BJ (cell line): ENCODE measurements at regions not wholly inside any gene's neighbourhood (a gene's known extent, or its start where the extent isn't known, plus 50 kb on each side); places are given as distances from the start of the nearest gene placed in this dataset.

ENCODE experiments used
- CTCF ChIA-PET: fragments of 350-600 bp; formaldehyde crosslinking; extraction: SDS; loops from one replicate; lab custom pipeline; 2021; ENCODE audit warnings: antibody characterized with exemption, inconsistent platforms; lab: Yijun Ruan, JAX
- POLR2A ChIA-PET: fragments of 300-600 bp; sonication (Branson Sonifier 250); formaldehyde crosslinking; extraction: SDS; loops from one replicate; lab custom pipeline; 2021; ENCODE audit warnings: antibody characterized with exemption; lab: Charles Lee
- DNase-seq: peaks from one replicate; pipeline ENCODE4 v3.0.0-alpha.2; 2011; ENCODE audit warnings: low read depth
- H3K27me3 ChIP-seq: 2 replicates; pipeline ENCODE4 v1.6.0; 2011; ENCODE audit warnings: low read length; ENCODE audit not compliant: control insufficient read depth, insufficient read depth
- H3K36me3 ChIP-seq: 2 replicates; pipeline ENCODE4 v1.5.1; 2011; ENCODE audit warnings: low read length; ENCODE audit not compliant: control insufficient read depth, insufficient read depth
- H3K4me3 ChIP-seq: 2 replicates; pipeline ENCODE4 v1.5.1; 2011; ENCODE audit warnings: low read depth, mild to moderate bottlenecking, control low read depth, low read length
- CTCF ChIP-seq: IDR thresholded peaks from 2 replicates; pipeline ENCODE4 v1.5.1; 2011; ENCODE audit warnings: low read depth, mild to moderate bottlenecking, control low read depth, inconsistent platforms, low read length, moderate library complexity; ENCODE audit not compliant: insufficient read depth

DNA sequence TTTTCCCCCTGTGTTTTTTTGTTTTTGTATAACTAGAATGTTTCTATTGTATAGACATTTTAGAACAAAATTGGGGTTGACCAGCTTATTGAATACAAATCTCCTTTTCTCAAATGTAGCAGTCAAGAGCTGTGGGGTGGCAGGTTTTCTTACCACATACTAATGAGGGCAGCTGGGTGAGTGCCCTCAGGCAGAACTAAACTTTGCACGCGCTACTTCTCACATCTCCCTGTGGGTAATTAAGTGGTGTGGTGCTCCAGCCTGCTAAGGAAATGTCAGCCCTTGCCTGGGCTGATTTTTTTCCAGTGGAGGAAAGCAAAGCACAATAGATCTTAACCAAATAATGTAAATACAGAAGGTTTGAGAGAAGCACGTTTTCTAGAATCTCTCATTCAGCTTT, 717.6 kb upstream of the TENM3 start:
- Histone ChIP-seq H3K27me3 (no peaks in the 10 kb centered on the region), H3K36me3 (no peaks in the 10 kb centered on the region), H3K4me3 (no peak overlapping the region)
- DNase-seq, result no peak
- TF ChIP-seq CTCF, result no peak
- ChIA-PET POLR2A (no interaction called here), CTCF (no interaction called here)

DNA sequence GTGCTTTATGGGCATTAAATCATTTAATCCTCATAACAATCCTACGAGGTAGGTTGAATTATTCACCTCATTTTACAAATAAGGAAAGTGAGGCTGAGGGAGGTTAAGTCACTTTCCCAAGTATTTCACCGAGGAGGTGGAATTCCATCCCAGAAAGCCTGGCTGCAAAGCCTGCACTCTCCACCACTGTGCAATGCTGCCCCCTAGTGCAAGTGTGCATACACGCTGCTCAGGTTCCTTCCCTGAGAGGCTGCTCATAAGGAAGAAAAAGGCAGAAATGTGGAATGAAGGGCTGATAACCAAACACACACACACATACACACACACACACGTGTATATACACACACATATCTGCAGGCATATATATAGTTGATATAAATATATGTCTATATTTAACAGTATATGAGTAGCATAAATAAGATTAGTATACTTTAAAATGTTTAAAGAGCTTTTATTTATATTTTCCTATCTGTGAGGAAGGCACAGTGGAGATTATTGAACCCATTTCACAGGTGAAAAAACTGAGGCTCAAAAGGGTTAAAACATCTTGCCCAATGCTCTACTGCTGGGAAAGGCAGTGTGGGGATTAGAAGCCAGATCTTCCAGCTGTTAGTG, 714.5 kb upstream of the TENM3 start:
- ChIA-PET POLR2A (interaction anchor here (0.7 kb wide), 1 partner anchor 1208 kb away, joined by 3 read pairs; no protein-coding TSS in a partner anchor), CTCF (interaction anchor here (0.7 to 1.4 kb wide), 4 partner anchors 11 to 401 kb away, joined by 3 to 4 read pairs (median 4); no protein-coding TSS in a partner anchor)
- peak; percentile 82 for TF ChIP-seq CTCF
- Histone ChIP-seq H3K27me3 (no peaks in the 10 kb centered on the region), H3K4me3 (no peak overlapping the region), H3K36me3 (no peaks in the 10 kb centered on the region)
- DNase-seq, result no peak

GRCh38 chr4:181529537-181529936, 713.7 kb upstream of the TENM3 start:
- POLR2A ChIA-PET, result no interaction called here
- no peak for TF ChIP-seq CTCF
- Histone ChIP-seq H3K27me3 (no peaks in the 10 kb centered on the region), H3K36me3 (no peaks in the 10 kb centered on the region), H3K4me3 (no peak overlapping the region)
- CTCF ChIA-PET, result no interaction called here
- no peak for DNase-seq

DNA sequence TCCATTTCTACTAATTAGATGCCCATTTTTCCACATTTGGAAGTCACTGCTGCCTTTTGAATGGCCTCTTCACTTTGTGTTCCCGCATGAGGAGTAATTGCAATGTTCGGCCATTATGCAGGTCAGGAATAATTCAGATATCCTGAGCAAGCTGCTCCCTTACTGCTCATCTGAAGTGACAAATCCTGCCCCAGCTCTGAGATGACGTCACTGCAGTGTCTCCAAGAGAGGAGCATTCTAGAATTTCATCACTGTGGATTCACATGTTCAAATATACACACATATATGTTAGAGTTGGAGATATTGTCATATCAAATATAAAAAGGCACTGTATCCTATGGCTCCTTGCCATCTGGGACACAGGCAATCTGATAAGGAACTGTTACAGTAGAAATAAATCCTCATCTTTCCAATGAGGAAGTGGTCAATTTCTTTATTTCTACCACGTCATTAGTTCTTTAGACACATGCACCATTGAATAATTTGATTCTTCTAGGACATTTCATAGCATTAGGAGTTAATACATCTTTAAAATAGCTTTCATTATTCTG, 706.9 kb upstream of the TENM3 start:
- CTCF ChIA-PET, result no interaction called here
- no peaks in the 10 kb centered on the region for H3K36me3 ChIP-seq
- no peaks in the 10 kb centered on the region for H3K27me3 ChIP-seq
- POLR2A ChIA-PET, result no interaction called here
- H3K4me3 ChIP-seq, result no peak overlapping the region
- no peak for TF ChIP-seq CTCF
- no peak for DNase-seq

GRCh38 chr4:181536811-181537434, 706.3 kb upstream of the TENM3 start:
- Histone ChIP-seq H3K36me3 (no peaks in the 10 kb centered on the region), H3K4me3 (no peak overlapping the region), H3K27me3 (no peaks in the 10 kb centered on the region)
- DNase-seq, result no peak
- ChIA-PET POLR2A (no interaction called here), CTCF (no interaction called here)
- TF ChIP-seq CTCF, result no peak
